Astrocyte (in vitro differentiated cells and primary cell): ENCODE measurements at regions not wholly inside any gene's neighbourhood (a gene's known extent, or its start where the extent isn't known, plus 50 kb on each side); places are given as distances from the start of the nearest gene placed in this dataset.

Source experiments
- DNase-seq: peaks from one replicate; pipeline ENCODE4 v3.0.0-alpha.2; 2010; ENCODE audit warnings: low read depth
- FAIRE-seq: peaks from 2 replicates; lab custom pipeline; 2011; peaks lifted over from hg19 to GRCh38; lab: Jason Lieb, UNC
- H2AFZ ChIP-seq: 2 replicates; pipeline ENCODE4 v1.6.0; 2012; ENCODE audit warnings: low read depth, low read length, inconsistent platforms
- H3K27ac ChIP-seq: 2 replicates; pipeline ENCODE4 v1.5.1; 2011; ENCODE audit warnings: low read depth, low read length, inconsistent platforms
- H3K27me3 ChIP-seq: 2 replicates; pipeline ENCODE4 v1.6.0; 2011; ENCODE audit warnings: low read length, inconsistent platforms; ENCODE audit not compliant: insufficient read depth
- H3K36me3 ChIP-seq: 2 replicates; pipeline ENCODE4 v1.5.1; 2011; ENCODE audit warnings: low read length, inconsistent platforms; ENCODE audit not compliant: insufficient read depth
- H3K4me1 ChIP-seq: 2 replicates; pipeline ENCODE4 v1.5.1; 2011; ENCODE audit warnings: low read length, inconsistent platforms; ENCODE audit not compliant: insufficient read depth
- H3K4me2 ChIP-seq: 2 replicates; pipeline ENCODE4 v1.6.0; 2012; ENCODE audit warnings: low read length, inconsistent platforms
- H3K4me3 ChIP-seq: 2 replicates; pipeline ENCODE4 v1.5.1; 2011; ENCODE audit warnings: low read depth, mild to moderate bottlenecking, low read length, inconsistent platforms; ENCODE audit not compliant: insufficient read depth
- H3K79me2 ChIP-seq: 2 replicates; pipeline ENCODE4 v1.6.0; 2012; ENCODE audit warnings: mild to moderate bottlenecking, low read length, inconsistent platforms; ENCODE audit not compliant: insufficient read depth
- H3K9ac ChIP-seq: 2 replicates; pipeline ENCODE4 v1.6.0; 2012; ENCODE audit warnings: mild to moderate bottlenecking, low read length, inconsistent platforms
- H3K9me3 ChIP-seq: 2 replicates; pipeline ENCODE4 v1.5.1; 2012; ENCODE audit warnings: low read depth, mild to moderate bottlenecking, low read length, inconsistent platforms; ENCODE audit not compliant: insufficient read depth
- H4K20me1 ChIP-seq: 2 replicates; pipeline ENCODE4 v1.6.0; 2012; ENCODE audit warnings: low read length, inconsistent platforms; ENCODE audit not compliant: insufficient read depth
- H3K27ac Mint-ChIP-seq: one replicate; pipeline ENCODE4 v1.8.0; 2021; ENCODE audit warnings: mild to moderate bottlenecking, mixed read lengths; ENCODE audit not compliant: unreplicated experiment
- H3K27me3 Mint-ChIP-seq: one replicate; pipeline ENCODE4 v1.8.0; 2021; ENCODE audit warnings: low read depth, mixed read lengths; ENCODE audit not compliant: unreplicated experiment
- H3K36me3 Mint-ChIP-seq: one replicate; pipeline ENCODE4 v1.8.0; 2021; ENCODE audit warnings: low read depth, mixed read lengths; ENCODE audit not compliant: unreplicated experiment
- H3K4me1 Mint-ChIP-seq: one replicate; pipeline ENCODE4 v1.8.0; 2021; ENCODE audit warnings: low read depth, mixed read lengths; ENCODE audit not compliant: unreplicated experiment
- H3K4me3 Mint-ChIP-seq: one replicate; pipeline ENCODE4 v1.8.0; 2021; ENCODE audit warnings: mild to moderate bottlenecking, moderate library complexity, mixed read lengths; ENCODE audit not compliant: unreplicated experiment
- H3K9me3 Mint-ChIP-seq: one replicate; pipeline ENCODE4 v1.8.0; 2021; ENCODE audit warnings: mild to moderate bottlenecking, mixed read lengths; ENCODE audit not compliant: unreplicated experiment
- CTCF ChIP-seq: IDR thresholded peaks from 2 replicates; pipeline ENCODE4 v1.5.1; 2011; ENCODE audit warnings: low read depth, mild to moderate bottlenecking, inconsistent platforms, low read length, moderate library complexity; ENCODE audit not compliant: insufficient read depth
- EZH2 ChIP-seq: IDR thresholded peaks from 2 replicates; pipeline ENCODE4 v1.6.1; 2012; ENCODE audit warnings: mild to moderate bottlenecking, low read length, inconsistent platforms; ENCODE audit not compliant: insufficient read depth

- Histone ChIP-seq H3K27ac (no peak overlapping the region), H2AFZ (peak overlapping the region; percentile 68), H3K36me3 (no peaks in the 10 kb centered on the region), H4K20me1 (no peaks in the 10 kb centered on the region), H3K79me2 (no peaks in the 10 kb centered on the region), H3K9ac (no peak overlapping the region), H3K27me3 (no peaks in the 10 kb centered on the region), H3K4me2 (peak overlapping the region; percentile 16), H3K4me1 (peaks cover 3% of the 10 kb centered on the region), H3K9me3 (no peaks in the 10 kb centered on the region), H3K4me3 (no peak overlapping the region)
- no peaks in the 10 kb centered on the region for H3K27me3 Mint-ChIP-seq
- no peaks in the 10 kb centered on the region for H3K36me3 Mint-ChIP-seq
- FAIRE-seq, result no peak
- peaks cover 2% of the 10 kb centered on the region for H3K9me3 Mint-ChIP-seq
- H3K27ac Mint-ChIP-seq, result no peak overlapping the region
- DNase-seq, result peak; percentile 10
- H3K4me3 Mint-ChIP-seq, result no peak overlapping the region
- TF ChIP-seq EZH2 (no peak), CTCF (no peak)
- H3K4me1 Mint-ChIP-seq, result peaks cover 5% of the 10 kb centered on the region
Measured at GRCh38 chr12:88935856-88936255, 355.6 kb upstream of the KITLG start.

DNA sequence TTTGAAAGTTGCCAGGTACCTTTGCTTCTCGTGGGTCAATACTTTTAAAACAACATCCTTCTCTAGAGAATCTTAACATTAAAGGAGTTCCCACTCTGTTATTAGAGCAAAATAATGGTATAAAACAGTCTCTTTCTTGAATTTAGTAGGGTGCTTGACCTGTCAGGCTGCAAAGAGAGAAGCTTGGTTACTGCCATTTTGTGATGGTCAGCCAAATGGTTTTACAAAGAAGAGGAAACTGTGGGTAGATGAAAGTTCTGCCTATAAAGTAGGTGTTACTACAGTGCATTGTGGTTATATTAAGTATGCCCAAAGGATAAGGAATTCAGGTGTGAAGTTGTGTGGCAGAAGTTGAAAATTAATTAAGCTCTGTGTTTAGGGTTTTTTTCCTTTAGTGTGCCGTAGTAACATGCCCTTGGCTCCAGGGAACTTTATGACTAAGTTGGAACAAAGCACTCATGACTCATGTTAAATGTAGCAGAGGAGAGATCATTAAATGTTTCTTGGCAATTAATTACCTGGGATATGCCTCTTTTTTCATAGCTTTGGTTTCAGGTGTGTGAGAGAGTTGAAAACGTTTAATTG lies 354.0 kb upstream of the KITLG start:
- Histone ChIP-seq H3K36me3 (no peaks in the 10 kb centered on the region), H3K27ac (no peak overlapping the region), H3K9me3 (no peaks in the 10 kb centered on the region), H4K20me1 (no peaks in the 10 kb centered on the region), H3K4me2 (no peak overlapping the region), H3K9ac (no peak overlapping the region), H3K4me3 (no peak overlapping the region), H2AFZ (peak overlapping the region; percentile 37), H3K27me3 (no peaks in the 10 kb centered on the region), H3K79me2 (no peaks in the 10 kb centered on the region), H3K4me1 (peaks cover 3% of the 10 kb centered on the region)
- peak; percentile 71 for DNase-seq
- Mint-ChIP-seq H3K4me1 (peaks cover 5% of the 10 kb centered on the region), H3K27me3 (no peaks in the 10 kb centered on the region), H3K4me3 (no peak overlapping the region), H3K27ac (no peak overlapping the region), H3K9me3 (no peaks in the 10 kb centered on the region), H3K36me3 (no peaks in the 10 kb centered on the region)
- FAIRE-seq, result peak; percentile 41
- TF ChIP-seq CTCF, result no peak
- no peak for TF ChIP-seq EZH2

- no peaks in the 10 kb centered on the region for H3K36me3 Mint-ChIP-seq
- H3K4me1 Mint-ChIP-seq, result peaks cover 5% of the 10 kb centered on the region
- H3K79me2 ChIP-seq, result no peaks in the 10 kb centered on the region
- H3K4me1 ChIP-seq, result peaks cover 3% of the 10 kb centered on the region
- H3K4me3 ChIP-seq, result no peak overlapping the region
- H3K27me3 ChIP-seq, result no peaks in the 10 kb centered on the region
- H3K27me3 Mint-ChIP-seq, result no peaks in the 10 kb centered on the region
- no peak for TF ChIP-seq EZH2
- TF ChIP-seq CTCF, result no peak
- H3K27ac ChIP-seq, result no peak overlapping the region
- H3K4me2 ChIP-seq, result no peak overlapping the region
- FAIRE-seq (no peak), DNase-seq (no peak)
- no peak overlapping the region for H3K9ac ChIP-seq
- no peaks in the 10 kb centered on the region for H4K20me1 ChIP-seq
- H3K9me3 Mint-ChIP-seq, result no peaks in the 10 kb centered on the region
- H3K9me3 ChIP-seq, result no peaks in the 10 kb centered on the region
- H3K36me3 ChIP-seq, result no peaks in the 10 kb centered on the region
- H2AFZ ChIP-seq, result no peak overlapping the region
- no peak overlapping the region for H3K4me3 Mint-ChIP-seq
- H3K27ac Mint-ChIP-seq, result no peak overlapping the region
Measured at GRCh38 chr12:88932457-88932856, 352.2 kb upstream of the KITLG start.
